OCI-LY1 (cell line): ENCODE measurements at regions not wholly inside any gene's neighbourhood (a gene's known extent, or its start where the extent isn't known, plus 50 kb on each side); places are given as distances from the start of the nearest gene placed in this dataset.

Experiments
- EZH2 ChIP-seq: fragments of 200-600 bp; sonication (generic), shearing (Covaris generic); IDR thresholded peaks from 2 replicates; pipeline ENCODE4 v1.8.0; 2017; ENCODE audit warnings: borderline replicate concordance, mixed run types, mild to moderate bottlenecking, antibody characterized with exemption, low read length, moderate library complexity, mixed read lengths
- TF ChIP-seq, protein P1 (sequence below): fragments of 200-600 bp; sonication (generic), shearing (Covaris generic); IDR thresholded peaks from 2 replicates; pipeline ENCODE4 v1.5.1; 2017; ENCODE audit warnings: mild to moderate bottlenecking, antibody characterized with exemption, low read length, moderate library complexity, mixed read lengths

DNA sequence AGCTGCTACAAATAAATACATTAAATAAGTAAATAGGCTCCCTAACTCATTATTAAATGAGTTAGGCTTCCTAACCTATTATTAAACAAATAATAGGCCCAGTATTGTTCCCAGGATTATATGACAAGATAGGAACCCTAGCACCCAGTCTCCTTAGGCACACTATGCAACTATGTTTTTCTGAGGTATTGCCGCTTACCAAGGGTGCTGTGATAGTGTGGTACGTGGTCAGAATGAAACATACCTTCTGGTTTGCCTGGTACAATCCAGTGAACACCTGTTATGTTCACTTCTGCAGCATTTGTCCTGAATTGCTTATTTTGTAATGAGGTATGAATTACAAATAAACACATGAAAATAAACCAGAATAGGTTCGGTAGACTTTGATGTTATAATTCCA, 375.6 kb upstream of the GBE1 start:
- TF ChIP-seq, protein P1, sequence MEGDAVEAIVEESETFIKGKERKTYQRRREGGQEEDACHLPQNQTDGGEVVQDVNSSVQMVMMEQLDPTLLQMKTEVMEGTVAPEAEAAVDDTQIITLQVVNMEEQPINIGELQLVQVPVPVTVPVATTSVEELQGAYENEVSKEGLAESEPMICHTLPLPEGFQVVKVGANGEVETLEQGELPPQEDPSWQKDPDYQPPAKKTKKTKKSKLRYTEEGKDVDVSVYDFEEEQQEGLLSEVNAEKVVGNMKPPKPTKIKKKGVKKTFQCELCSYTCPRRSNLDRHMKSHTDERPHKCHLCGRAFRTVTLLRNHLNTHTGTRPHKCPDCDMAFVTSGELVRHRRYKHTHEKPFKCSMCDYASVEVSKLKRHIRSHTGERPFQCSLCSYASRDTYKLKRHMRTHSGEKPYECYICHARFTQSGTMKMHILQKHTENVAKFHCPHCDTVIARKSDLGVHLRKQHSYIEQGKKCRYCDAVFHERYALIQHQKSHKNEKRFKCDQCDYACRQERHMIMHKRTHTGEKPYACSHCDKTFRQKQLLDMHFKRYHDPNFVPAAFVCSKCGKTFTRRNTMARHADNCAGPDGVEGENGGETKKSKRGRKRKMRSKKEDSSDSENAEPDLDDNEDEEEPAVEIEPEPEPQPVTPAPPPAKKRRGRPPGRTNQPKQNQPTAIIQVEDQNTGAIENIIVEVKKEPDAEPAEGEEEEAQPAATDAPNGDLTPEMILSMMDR = no peak
- TF ChIP-seq EZH2 = no peak
